Right ventricle myocardium inferior (tissue), 1 donor: ENCODE measurements at regions not wholly inside any gene's neighbourhood (a gene's known extent, or its start where the extent isn't known, plus 50 kb on each side); places are given as distances from the start of the nearest gene placed in this dataset.
A peak's percentile ranks its signal among the peaks of the same experiment; 100 is the strongest.

Source experiments
- ATAC-seq: fragments of 200-7000 bp; cut with Tn5 transposase; one replicate; pipeline ENCODE4 v1.9.1; 2020; ENCODE audit warnings: mild to moderate bottlenecking, moderate library complexity
- DNase-seq: peaks from one replicate; pipeline ENCODE4 v3.0.0; 2021; ENCODE audit errors: missing footprints
- intact Hi-C: fragments of 100-400 bp; cut with DNase I; formaldehyde crosslinking; loops from one replicate; pipeline ENCODE4 v1.11.0; 2022
- donor health status: DM: no; HTN: yes; CAD: no; lungs with severe emphysema.

GRCh38 chr10:128305601-128306345, 179.6 kb upstream of the MKI67 start:
- intact Hi-C loops = no loop called here
- ATAC-seq (no peak), DNase-seq (no peak)

GRCh38 chr10:128306535-128306934, 180.3 kb upstream of the MKI67 start:
- ATAC-seq = no peak

GRCh38 chr10:128306966-128307365, 180.7 kb upstream of the MKI67 start:
- DNase-seq (no peak), ATAC-seq (no peak)
- intact Hi-C loops = no loop called here

More at GRCh38 chr10:128306535-128306934, 180.3 kb upstream of the MKI67 start:
- DNase-seq = no peak
- intact Hi-C loops = no loop called here

- DNase-seq (no peak), ATAC-seq (no peak)
- intact Hi-C loops = no loop called here
Observed at GRCh38 chr10:128307820-128308219, 181.6 kb upstream of the MKI67 start.

GRCh38 chr10:128310971-128311658, 184.9 kb upstream of the MKI67 start:
- intact Hi-C loops = no loop called here
- DNase-seq = no peak
- ATAC-seq = no peak

- DNase-seq (no peak), ATAC-seq (no peak)
- intact Hi-C loops = no loop called here
Observed at GRCh38 chr10:128312250-128312649, 186.0 kb upstream of the MKI67 start.

GRCh38 chr10:128314686-128315085, 188.5 kb upstream of the MKI67 start:
- no peak for DNase-seq
- intact Hi-C loops = no loop called here
- no peak for ATAC-seq

GRCh38 chr10:128316121-128316726, 190.0 kb upstream of the MKI67 start:
- no peak for ATAC-seq
- intact Hi-C loops = no loop called here
- DNase-seq = no peak

- ATAC-seq = no peak
- no peak for DNase-seq
- intact Hi-C loops = no loop called here
Observed at GRCh38 chr10:128316925-128317324, 190.7 kb upstream of the MKI67 start.

GRCh38 chr10:128318366-128318765, 192.1 kb upstream of the MKI67 start:
- DNase-seq = no peak
- ATAC-seq = no peak
- intact Hi-C loops = no loop called here

GRCh38 chr10:128318913-128319312, 192.7 kb upstream of the MKI67 start:
- no peak for ATAC-seq
- intact Hi-C loops = no loop called here
- DNase-seq = no peak

- ATAC-seq = no peak
- DNase-seq = no peak
- intact Hi-C loops = loop anchor here (5.0 kb wide), 1 partner anchor 210 kb away; no protein-coding TSS in a partner anchor
Observed at GRCh38 chr10:128322106-128322505, 195.9 kb upstream of the MKI67 start.

- intact Hi-C loops = loop anchor here (5.0 kb wide), 1 partner anchor 209 kb away; no protein-coding TSS in a partner anchor
- DNase-seq (no peak), ATAC-seq (no peak)
Observed at GRCh38 chr10:128322950-128323349, 196.7 kb upstream of the MKI67 start.

GRCh38 chr10:128324058-128324827, 198.0 kb upstream of the MKI67 start:
- DNase-seq = peak; percentile 80
- intact Hi-C loops = loop anchor here (5.0 kb wide), 1 partner anchor 208 kb away; no protein-coding TSS in a partner anchor

GRCh38 chr10:128325788-128326187, 199.6 kb upstream of the MKI67 start:
- no peak for ATAC-seq
- DNase-seq = no peak
- intact Hi-C loops = no loop called here

More at GRCh38 chr10:128324058-128324827, 198.0 kb upstream of the MKI67 start:
- peak; percentile 92 for ATAC-seq

- intact Hi-C loops = no loop called here
- DNase-seq (no peak), ATAC-seq (no peak)
Observed at GRCh38 chr10:128326251-128326650, 200.0 kb upstream of the MKI67 start.

GRCh38 chr10:128326851-128327250, 200.6 kb upstream of the MKI67 start:
- DNase-seq (no peak), ATAC-seq (no peak)
- intact Hi-C loops = no loop called here

GRCh38 chr10:128336401-128336800, 210.2 kb upstream of the MKI67 start:
- intact Hi-C loops = no loop called here
- ATAC-seq (no peak), DNase-seq (no peak)

- DNase-seq (peak; percentile 65), ATAC-seq (peak; percentile 89)
- intact Hi-C loops = no loop called here
Observed at GRCh38 chr10:128337860-128338378, 211.7 kb upstream of the MKI67 start.
